B cell (primary cell): ENCODE measurements at regions not wholly inside any gene's neighbourhood (a gene's known extent, or its start where the extent isn't known, plus 50 kb on each side); places are given as distances from the start of the nearest gene placed in this dataset.

Source experiments
- ATAC-seq: fragments of 200-7000 bp; cut with Tn5 transposase; one replicate; pipeline ENCODE4 v1.10.0; 2021; ENCODE audit warnings: low read depth, mild to moderate bottlenecking, moderate number of reproducible peaks, moderate library complexity
- CTCF ChIA-PET: fragments of 350-600 bp; sonication (Branson Sonifier 250); formaldehyde crosslinking; loops from one replicate; lab custom pipeline; 2021; ENCODE audit warnings: antibody characterized with exemption, inconsistent platforms; lab: Charles Lee
- POLR2A ChIA-PET: fragments of 350-600 bp; sonication (Branson Sonifier 250); formaldehyde crosslinking; loops from one replicate; lab custom pipeline; 2021; ENCODE audit warnings: antibody characterized with exemption; lab: Charles Lee
- DNase-seq: peaks from one replicate; pipeline ENCODE4 v3.0.0; 2013
- H2AFZ ChIP-seq: 2 replicates; pipeline ENCODE4 v1.6.1; 2012; ENCODE audit warnings: mild to moderate bottlenecking, low read depth, low read length; ENCODE audit not compliant: insufficient read depth, poor library complexity, severe bottlenecking
- H3K27ac ChIP-seq, 2 donors: 1 replicate in 1 of 2; 2 replicates in 1 of 2; pipeline ENCODE4 v1.5.1; 2012 to 2013; ENCODE audit warnings: low read length in 2 of 2, mild to moderate bottlenecking in 2 of 2, moderate library complexity in 1 of 2
- H3K27me3 ChIP-seq, 4 experiments: fragments of 200-600 bp in 1 of 4; sonication (generic) in 1 of 4; replicated peaks in 1 of 4; 1 replicate in 2 of 4; 2 replicates in 2 of 4; pipeline versions ENCODE4 v1.6.1 to v1.7.0; 2013 to 2016; ENCODE audit warnings: low read length in 3 of 4, mild to moderate bottlenecking in 2 of 4, mixed read lengths in 1 of 4, moderate library complexity in 1 of 4; ENCODE audit not compliant: insufficient read depth in 4 of 4, control insufficient read depth in 3 of 4; ENCODE audit errors: control extremely low read depth in 1 of 4
- H3K36me3 ChIP-seq, 2 experiments: replicated peaks in 1 of 2; 1 replicate in 1 of 2; 2 replicates in 1 of 2; pipeline versions ENCODE4 v1.6.1 to v1.7.1; 2013; ENCODE audit warnings: low read length in 1 of 2; ENCODE audit not compliant: insufficient read depth in 2 of 2, control insufficient read depth in 1 of 2; ENCODE audit errors: control extremely low read depth in 1 of 2, extremely low read depth in 1 of 2
- H3K4me1 ChIP-seq, 2 donors: fragments of 200-600 bp in 1 of 2; sonication (generic) in 1 of 2; 1 replicate in 1 of 2; 2 replicates in 1 of 2; pipeline versions ENCODE4 v1.5.1 to v1.6.1; 2013 to 2017; ENCODE audit warnings: low read length in 2 of 2; ENCODE audit not compliant: control insufficient read depth in 2 of 2, insufficient read depth in 2 of 2
- H3K4me2 ChIP-seq: replicated peaks from 2 replicates; pipeline ENCODE3; 2012; ENCODE audit warnings: mild to moderate bottlenecking, low read depth, low read length; ENCODE audit not compliant: poor library complexity, severe bottlenecking
- H3K4me3 ChIP-seq, 5 experiments: fragments of 200-600 bp in 1 of 5; sonication (generic) in 1 of 5; 1 replicate in 3 of 5; 2 replicates in 2 of 5; pipeline versions ENCODE4 v1.5.1 to v1.7.0; 2011 to 2016; ENCODE audit warnings: low read length in 4 of 5, mild to moderate bottlenecking in 4 of 5, low read depth in 2 of 5, control low read depth in 1 of 5, moderate library complexity in 1 of 5; ENCODE audit not compliant: insufficient read depth in 1 of 5; ENCODE audit errors: control extremely low read depth in 1 of 5, extremely low read depth in 1 of 5
- H3K79me2 ChIP-seq: fragments of 200-600 bp; sonication (generic); one replicate; pipeline ENCODE4 v1.6.0; 2016; ENCODE audit warnings: low read length; ENCODE audit not compliant: control insufficient read depth, insufficient read depth
- H3K9ac ChIP-seq: fragments of 200-600 bp; sonication (generic); 2 replicates; pipeline ENCODE4 v1.6.1; 2017; ENCODE audit warnings: mild to moderate bottlenecking, low read length, moderate library complexity
- H3K9me3 ChIP-seq, 3 donors: one replicate each; pipeline versions ENCODE4 v1.6.1 to v1.7.1; 2013; ENCODE audit warnings: low read length in 2 of 3; ENCODE audit not compliant: control insufficient read depth in 2 of 3, insufficient read depth in 1 of 3; ENCODE audit errors: control extremely low read depth in 1 of 3
- H4K20me1 ChIP-seq: 2 replicates; pipeline ENCODE4 v1.6.0; 2012; ENCODE audit warnings: mild to moderate bottlenecking, low read length; ENCODE audit not compliant: insufficient read depth, control insufficient read depth, poor library complexity, severe bottlenecking
- H3K27ac Mint-ChIP-seq: one replicate; pipeline ENCODE4 v1.8.0; 2021; ENCODE audit warnings: mixed read lengths
- H3K27me3 Mint-ChIP-seq: one replicate; pipeline ENCODE4 v1.8.0; 2021; ENCODE audit warnings: mixed read lengths
- H3K4me1 Mint-ChIP-seq: one replicate; pipeline ENCODE4 v1.8.0; 2021; ENCODE audit warnings: mixed read lengths
- H3K4me3 Mint-ChIP-seq: one replicate; pipeline ENCODE4 v1.8.0; 2021; ENCODE audit warnings: mixed read lengths
- H3K9me3 Mint-ChIP-seq: one replicate; pipeline ENCODE4 v1.8.0; 2022; ENCODE audit warnings: mixed read lengths; ENCODE audit not compliant: insufficient read depth
- CTCF ChIP-seq: fragments of 200-600 bp; IDR thresholded peaks from one replicate; pipeline ENCODE4 v1.8.0; 2022; ENCODE audit warnings: antibody characterized with exemption, mild to moderate bottlenecking
- EZH2 ChIP-seq: IDR thresholded peaks from 2 replicates; pipeline ENCODE4 v1.6.1; 2012; ENCODE audit warnings: borderline replicate concordance, low read depth, mild to moderate bottlenecking, moderate library complexity, low read length; ENCODE audit not compliant: insufficient read depth, poor library complexity, severe bottlenecking
- WGBS: methylation state at CpG from one replicate; pipeline ENCODE4 v1.1.5; 2013; ENCODE audit warnings: missing lambda C conversion rate; ENCODE audit not compliant: insufficient coverage; 5-methylcytosine and 5-hydroxymethylcytosine counted together
- intact Hi-C: fragments of 100-400 bp; cut with micrococcal nuclease; formaldehyde crosslinking; loops from one replicate; pipeline ENCODE4 v1.10.0; 2022

GRCh38 chr2:185472574-185472973 lies 266.0 kb upstream of the FSIP2 start:
- Histone ChIP-seq H3K9me3 (peaks cover 0 to 19% (median 0%) of the 10 kb centered on the region in 3 donors), H3K4me3 (no peak overlapping the region), H2AFZ (no peak overlapping the region), H3K9ac (no peak overlapping the region), H3K4me1 (no peaks in the 10 kb centered on the region), H3K4me2 (no peak overlapping the region), H3K27me3 (no peaks in the 10 kb centered on the region), H3K79me2 (no peaks in the 10 kb centered on the region), H3K27ac (no peak overlapping the region), H4K20me1 (no peaks in the 10 kb centered on the region), H3K36me3 (no peaks in the 10 kb centered on the region)
- POLR2A ChIA-PET: no interaction called here
- DNase-seq: no peak
- H3K4me3 Mint-ChIP-seq: no peak overlapping the region
- WGBS: 90% methylated on average over 5 of the region's 5 CpGs
- intact Hi-C loops: no loop called here
- no peak for ATAC-seq
- no peaks in the 10 kb centered on the region for H3K9me3 Mint-ChIP-seq
- no peaks in the 10 kb centered on the region for H3K4me1 Mint-ChIP-seq
- CTCF ChIA-PET: no interaction called here
- H3K27me3 Mint-ChIP-seq: no peaks in the 10 kb centered on the region
- TF ChIP-seq EZH2 (no peak), CTCF (no peak)
- H3K27ac Mint-ChIP-seq: no peak overlapping the region

GRCh38 chr2:185473838-185474237 lies 264.8 kb upstream of the FSIP2 start:
- TF ChIP-seq CTCF (no peak), EZH2 (no peak)
- ChIA-PET CTCF (no interaction called here), POLR2A (no interaction called here)
- Histone ChIP-seq H3K36me3 (no peaks in the 10 kb centered on the region), H3K79me2 (no peaks in the 10 kb centered on the region), H3K27ac (no peak overlapping the region), H3K27me3 (no peaks in the 10 kb centered on the region), H3K9ac (no peak overlapping the region), H3K4me3 (no peak overlapping the region), H3K9me3 (peaks cover 0 to 19% (median 0%) of the 10 kb centered on the region in 3 donors), H2AFZ (no peak overlapping the region), H3K4me2 (no peak overlapping the region), H4K20me1 (no peaks in the 10 kb centered on the region), H3K4me1 (no peaks in the 10 kb centered on the region)
- Mint-ChIP-seq H3K9me3 (no peaks in the 10 kb centered on the region), H3K4me1 (no peaks in the 10 kb centered on the region), H3K27me3 (no peaks in the 10 kb centered on the region), H3K4me3 (no peak overlapping the region), H3K27ac (no peak overlapping the region)
- intact Hi-C loops: no loop called here
- ATAC-seq (no peak), DNase-seq (no peak)
- WGBS: 92% methylated on average over 8 of the region's 8 CpGs
